Stimulated activated CD4-positive, alpha-beta T cell treated with anti-CD3 and anti-CD28 coated beads, TNF-alpha, amount 100 ng/mL, for 4 hours (primary cell): ENCODE measurements at regions not wholly inside any gene's neighbourhood (a gene's known extent, or its start where the extent isn't known, plus 50 kb on each side); places are given as distances from the start of the nearest gene placed in this dataset.
A peak's percentile ranks its signal among the peaks of the same experiment; 100 is the strongest.
"Not testable (repeated sequence)": the region's sequence is repeated elsewhere in the genome, so short reads cannot be mapped to it uniquely, and the experiment has no call there.

Source experiments
- DNase-seq, 3 experiments: peaks; one replicate each; pipeline ENCODE4 v3.0.0-alpha.2; 2020; ENCODE audit warnings: low read depth in 3 of 3

DNA sequence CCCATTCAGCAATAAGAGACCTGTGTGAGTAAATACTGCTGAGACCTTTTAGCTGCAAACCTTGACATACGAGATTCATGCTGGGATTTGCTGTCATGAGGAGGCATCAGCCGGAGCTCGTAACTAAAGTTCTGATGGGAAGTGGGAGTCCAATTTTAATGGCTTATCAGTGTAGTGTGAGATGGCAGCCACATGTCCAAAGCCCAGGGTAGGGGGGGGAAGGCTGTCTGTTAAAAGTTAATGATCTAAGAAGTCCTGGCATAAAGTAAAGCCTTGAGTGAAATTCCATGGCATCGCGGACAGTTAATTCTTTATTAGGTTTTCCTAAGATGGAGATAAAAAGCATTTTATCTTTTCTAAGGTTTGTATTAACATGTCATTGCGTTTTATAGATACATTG lies 240.0 kb downstream of the AACS start:
- DNase-seq, result no peak

- no peak for DNase-seq
Observed at GRCh38 chr12:125310461-125310860, 245.2 kb downstream of the AACS start.

DNA sequence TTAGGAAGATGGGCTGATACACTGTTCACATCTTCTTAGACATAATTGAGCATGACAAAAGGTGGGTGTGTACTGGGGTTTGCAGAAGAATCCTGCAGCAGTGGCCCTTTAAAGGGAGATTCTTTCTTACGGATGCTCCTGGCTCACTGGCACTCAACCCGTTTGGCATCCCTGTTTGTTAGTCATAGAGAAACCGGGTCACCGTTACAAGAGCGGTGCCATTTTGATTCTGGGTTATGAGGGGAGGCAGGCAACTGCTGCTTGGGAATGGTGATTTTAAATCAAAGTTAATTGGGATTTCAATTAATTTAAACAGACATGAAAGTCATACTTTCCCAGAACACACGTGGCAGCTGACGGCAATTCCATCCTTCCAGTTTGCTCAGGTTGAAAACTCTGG lies 245.8 kb downstream of the AACS start:
- no peak for DNase-seq

GRCh38 chr12:125312471-125312870 lies 247.2 kb downstream of the AACS start:
- DNase-seq, result no peak

GRCh38 chr12:125314051-125314755 lies 249.0 kb downstream of the AACS start:
- no peak for DNase-seq

DNA sequence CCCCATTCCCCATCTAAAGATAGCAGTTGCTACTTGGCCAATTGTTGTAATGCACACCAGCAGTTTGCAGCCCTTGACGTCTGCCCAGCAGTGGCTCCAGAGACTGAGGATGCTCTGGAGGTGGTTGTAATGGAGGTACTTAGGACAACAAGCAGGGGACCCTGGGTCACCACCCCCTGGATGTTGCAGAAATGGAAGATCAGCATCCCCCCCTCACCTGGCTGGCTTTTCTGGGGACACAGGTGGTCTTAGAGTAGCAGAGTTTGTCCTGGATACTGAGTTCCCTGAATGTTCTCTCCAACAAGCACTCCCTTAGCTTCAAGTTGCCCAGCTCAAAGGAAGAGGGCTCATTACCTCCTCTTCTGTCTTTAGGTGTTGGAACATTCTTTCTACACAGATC lies 250.5 kb downstream of the AACS start:
- no peak for DNase-seq

GRCh38 chr12:125320177-125320576 lies 254.9 kb downstream of the AACS start:
- no peak for DNase-seq

GRCh38 chr12:125324861-125325490 lies 259.7 kb downstream of the AACS start:
- DNase-seq, result no peak

GRCh38 chr12:125329239-125330102 lies 264.2 kb downstream of the AACS start:
- DNase-seq, result no peak

GRCh38 chr12:125330645-125331341 lies 265.6 kb downstream of the AACS start:
- DNase-seq, result peak in 2 of 3 experiments; percentile 2 to 11

GRCh38 chr12:125331342-125332052 lies 266.3 kb downstream of the AACS start:
- DNase-seq, result no peak

- no peak for DNase-seq
Observed at GRCh38 chr12:125332900-125333299, 267.7 kb downstream of the AACS start.

- no peak for DNase-seq
Observed at GRCh38 chr12:125336246-125336645, 271.0 kb downstream of the AACS start.

DNA sequence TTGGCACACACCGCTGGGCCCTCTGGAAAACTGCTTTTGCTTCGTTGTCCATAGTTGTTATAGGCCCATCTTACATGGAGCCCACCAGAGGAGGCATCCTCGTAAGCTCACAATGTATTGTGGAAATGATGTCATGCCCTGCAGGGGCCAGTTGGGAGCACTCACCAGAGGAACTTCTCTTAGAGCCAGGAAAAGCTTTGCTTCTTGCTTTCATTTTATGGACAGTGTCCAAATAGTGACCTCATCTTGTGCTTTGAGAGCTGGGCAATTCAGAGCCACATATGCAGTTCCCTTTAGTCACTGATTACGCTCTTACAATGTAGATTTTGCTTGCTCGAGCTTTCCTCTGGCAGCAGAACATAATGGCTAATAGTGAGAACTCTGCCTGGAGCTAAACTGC lies 275.6 kb downstream of the AACS start:
- DNase-seq, result no peak

GRCh38 chr12:125341422-125341821 lies 276.2 kb downstream of the AACS start:
- DNase-seq, result no peak

DNA sequence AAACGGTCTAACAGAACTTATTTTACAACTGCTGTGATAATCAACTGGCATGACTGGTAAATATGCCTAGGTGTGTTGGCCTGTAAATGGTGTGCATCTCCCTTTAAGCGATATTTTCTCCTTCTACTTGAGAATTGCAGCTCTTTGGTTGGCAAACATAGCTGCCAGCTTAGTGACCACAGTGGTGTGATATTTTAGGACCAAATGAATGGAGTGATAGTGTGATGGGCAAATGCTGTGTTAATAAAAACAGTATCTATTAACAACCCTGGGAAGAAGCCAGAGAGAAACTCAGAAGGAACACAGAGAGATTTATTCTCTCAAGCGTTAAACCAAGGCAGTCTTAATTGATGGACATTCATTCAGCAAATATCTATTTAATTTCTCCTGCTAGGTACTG lies 278.4 kb downstream of the AACS start:
- DNase-seq, result no peak

DNA sequence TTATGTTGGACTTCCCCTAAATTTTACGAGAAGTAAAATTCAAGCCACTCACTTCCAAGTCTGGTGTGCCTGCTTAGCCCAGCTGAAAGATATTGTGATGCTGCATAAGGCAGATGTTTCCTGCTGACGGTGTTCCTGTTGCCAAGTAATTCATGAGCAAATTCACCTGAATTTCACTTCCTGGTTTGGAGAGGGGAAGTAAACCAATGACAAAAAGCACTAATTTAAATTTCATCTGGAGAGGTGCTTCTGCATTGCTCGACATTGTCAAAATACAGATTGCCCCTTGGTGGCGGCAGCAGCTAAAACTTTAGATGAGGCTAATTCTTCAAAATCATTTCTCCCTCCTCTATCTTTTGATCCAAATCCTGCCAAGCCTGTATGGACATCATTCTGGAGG lies 281.1 kb downstream of the AACS start:
- DNase-seq, result no peak

DNA sequence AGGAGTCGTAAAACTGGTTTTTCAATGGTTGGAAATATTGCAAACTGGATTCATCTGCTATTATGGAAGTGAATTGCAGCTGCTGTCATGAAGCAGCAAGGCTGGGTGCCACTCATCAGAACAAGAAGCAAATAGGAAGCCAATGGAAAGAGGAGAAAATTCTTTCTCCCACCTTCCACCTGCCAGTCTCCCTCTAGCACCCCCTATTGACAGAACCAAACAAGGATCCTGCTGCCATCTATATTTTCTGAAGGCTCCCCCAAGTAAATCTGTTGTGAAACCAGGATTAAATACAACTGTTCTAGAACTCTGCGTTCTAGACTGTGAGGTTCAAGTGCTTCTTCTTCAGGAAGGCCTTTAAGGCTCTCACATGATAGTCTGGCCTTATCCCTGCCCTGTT lies 286.6 kb downstream of the AACS start:
- DNase-seq, result no peak

DNA sequence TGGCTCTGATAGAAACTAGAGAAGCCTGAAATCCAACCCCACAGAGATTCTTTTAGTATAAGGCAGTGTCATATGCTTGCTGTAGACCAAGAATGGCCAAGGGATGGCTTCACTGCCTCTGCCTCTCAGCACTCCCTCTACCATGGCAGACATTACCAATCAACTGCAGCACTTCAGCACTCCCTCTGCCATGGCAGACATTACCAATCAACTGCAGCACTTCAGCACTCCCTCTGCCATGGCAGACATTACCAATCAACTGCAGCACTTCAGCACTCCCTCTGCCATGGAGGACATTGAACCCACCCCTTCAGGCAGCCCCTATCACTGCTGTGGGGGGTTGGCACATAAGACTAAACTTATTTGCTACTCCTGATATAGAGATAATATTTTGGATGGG lies 287.8 kb downstream of the AACS start:
- not testable (repeated sequence) for DNase-seq

- DNase-seq, result no peak
Observed at GRCh38 chr12:125353871-125354270, 288.6 kb downstream of the AACS start.

DNA sequence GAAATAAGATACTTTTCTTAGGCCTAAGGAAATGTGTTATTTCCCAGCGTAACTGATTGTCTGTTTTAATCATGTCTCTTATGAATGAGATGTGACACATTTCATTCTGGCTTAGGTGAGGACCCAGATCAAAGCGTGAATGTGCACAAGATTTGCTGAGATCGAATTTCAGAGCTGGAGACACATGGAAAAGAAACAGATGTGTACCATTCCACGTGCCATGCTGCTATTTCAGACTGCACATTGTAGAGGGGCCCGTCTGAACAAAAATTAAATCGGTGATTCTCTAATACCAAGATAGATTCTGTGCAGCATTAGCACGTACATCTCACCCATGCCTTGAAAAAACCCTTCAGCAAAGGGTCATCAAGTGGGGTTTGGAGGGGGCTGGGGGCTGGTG lies 290.4 kb downstream of the AACS start:
- DNase-seq, result no peak
